ENCODE measurements at regions not wholly inside any gene's neighbourhood (a gene's known extent, or its start where the extent isn't known, plus 50 kb on each side); places are given as distances from the start of the nearest gene placed in this dataset.

GRCh38 chr6:48613231-48613949 lies 502.4 kb upstream of the PTCHD4 start:
- Histone ChIP-seq H3K18ac (ENCODE audit: insufficient read length, low read depth, low read length) (no peak overlapping the region), H2BK20ac (ENCODE audit: low read depth, low read length, poor library complexity, severe bottlenecking) (no peak overlapping the region), H2AFZ (ENCODE audit: low read length) (no peak overlapping the region), H3K14ac (ENCODE audit: insufficient read depth, low read length) (no peak overlapping the region), H3T11ph (ENCODE audit: low read length) (no peak overlapping the region), H3K23me2 (ENCODE audit: insufficient read length, low read depth, low read length, poor library complexity, severe bottlenecking) (no peaks in the 10 kb centered on the region), H4K5ac (ENCODE audit: insufficient read length, low read depth, low read length) (no peak overlapping the region), H2BK120ac (ENCODE audit: low read depth, low read length, poor library complexity, severe bottlenecking) (no peak overlapping the region), H4K8ac (replicated peaks; ENCODE audit: insufficient read length, low read depth, low read length) (no peak overlapping the region), H3K4ac (ENCODE audit: low read depth, low read length) (no peak overlapping the region), H3K79me2 (ENCODE audit: insufficient read depth, low read length) (no peaks in the 10 kb centered on the region), H3K9me3 (ENCODE audit: control insufficient read depth, low read depth, low read length) (no peaks in the 10 kb centered on the region), H4K91ac (ENCODE audit: insufficient read length, low read depth, low read length) (no peak overlapping the region), H3K79me1 (ENCODE audit: insufficient read depth, low read depth, low read length, poor library complexity, severe bottlenecking) (no peaks in the 10 kb centered on the region), H3K27ac (ENCODE audit: insufficient read length, low read depth, low read length) (no peak overlapping the region), H3K23ac (ENCODE audit: insufficient read length, low read depth, low read length) (no peak overlapping the region), H3K27me3 (ENCODE audit: insufficient read depth, low read length) (no peaks in the 10 kb centered on the region), H2AK5ac (ENCODE audit: insufficient read length, low read length) (no peak overlapping the region), H2BK5ac (ENCODE audit: insufficient read length, low read length) (no peak overlapping the region), H3K9ac (ENCODE audit: extremely low read depth, insufficient read length, low read length) (no peak overlapping the region), H3K56ac (ENCODE audit: insufficient read length, low read depth, low read length) (no peak overlapping the region), H3K4me2 (ENCODE audit: insufficient read depth, insufficient read length, low read length) (no peak overlapping the region), H4K20me1 (ENCODE audit: control insufficient read depth, insufficient read depth, insufficient read length) (no peaks in the 10 kb centered on the region), H2BK15ac (ENCODE audit: low read depth, low read length) (no peak overlapping the region), H3K4me1 (ENCODE audit: insufficient read depth, low read length) (no peaks in the 10 kb centered on the region), H2BK12ac (ENCODE audit: insufficient read length, low read depth, low read length) (no peak overlapping the region)
- TF ChIP-seq, protein P1, sequence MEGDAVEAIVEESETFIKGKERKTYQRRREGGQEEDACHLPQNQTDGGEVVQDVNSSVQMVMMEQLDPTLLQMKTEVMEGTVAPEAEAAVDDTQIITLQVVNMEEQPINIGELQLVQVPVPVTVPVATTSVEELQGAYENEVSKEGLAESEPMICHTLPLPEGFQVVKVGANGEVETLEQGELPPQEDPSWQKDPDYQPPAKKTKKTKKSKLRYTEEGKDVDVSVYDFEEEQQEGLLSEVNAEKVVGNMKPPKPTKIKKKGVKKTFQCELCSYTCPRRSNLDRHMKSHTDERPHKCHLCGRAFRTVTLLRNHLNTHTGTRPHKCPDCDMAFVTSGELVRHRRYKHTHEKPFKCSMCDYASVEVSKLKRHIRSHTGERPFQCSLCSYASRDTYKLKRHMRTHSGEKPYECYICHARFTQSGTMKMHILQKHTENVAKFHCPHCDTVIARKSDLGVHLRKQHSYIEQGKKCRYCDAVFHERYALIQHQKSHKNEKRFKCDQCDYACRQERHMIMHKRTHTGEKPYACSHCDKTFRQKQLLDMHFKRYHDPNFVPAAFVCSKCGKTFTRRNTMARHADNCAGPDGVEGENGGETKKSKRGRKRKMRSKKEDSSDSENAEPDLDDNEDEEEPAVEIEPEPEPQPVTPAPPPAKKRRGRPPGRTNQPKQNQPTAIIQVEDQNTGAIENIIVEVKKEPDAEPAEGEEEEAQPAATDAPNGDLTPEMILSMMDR (conservative IDR thresholded peaks at IDR 0.05) = peak; percentile 29; the same call in 2 of the 3 replicates
- no peaks in the 10 kb centered on the region for H3K36me3 Mint-ChIP-seq (ENCODE audit: insufficient read depth in 1 of 3, low read depth in 3 of 3)
- no peaks in the 10 kb centered on the region for H3K27me3 Mint-ChIP-seq (ENCODE audit: low read depth)
- no peak for DNase-seq
- H3K4me1 Mint-ChIP-seq = no peaks in the 10 kb centered on the region; a peak in 1 of 4 replicates
- H3K27ac Mint-ChIP-seq = no peak overlapping the region
- no CpG with 5 or more reads among the region's 5 CpGs for WGBS (ENCODE audit: extremely low coverage, insufficient read length, low lambda C conversion rate)
- H3K9me3 Mint-ChIP-seq = peaks cover 4 to 8% of the 10 kb centered on the region in 2 experiments; a peak in 3 of 5 replicates
- no peak overlapping the region for H3K4me3 Mint-ChIP-seq

Measured in H9 (cell line).